ENCODE measurements at regions not wholly inside any gene's neighbourhood (a gene's known extent, or its start where the extent isn't known, plus 50 kb on each side); places are given as distances from the start of the nearest gene placed in this dataset.

DNA sequence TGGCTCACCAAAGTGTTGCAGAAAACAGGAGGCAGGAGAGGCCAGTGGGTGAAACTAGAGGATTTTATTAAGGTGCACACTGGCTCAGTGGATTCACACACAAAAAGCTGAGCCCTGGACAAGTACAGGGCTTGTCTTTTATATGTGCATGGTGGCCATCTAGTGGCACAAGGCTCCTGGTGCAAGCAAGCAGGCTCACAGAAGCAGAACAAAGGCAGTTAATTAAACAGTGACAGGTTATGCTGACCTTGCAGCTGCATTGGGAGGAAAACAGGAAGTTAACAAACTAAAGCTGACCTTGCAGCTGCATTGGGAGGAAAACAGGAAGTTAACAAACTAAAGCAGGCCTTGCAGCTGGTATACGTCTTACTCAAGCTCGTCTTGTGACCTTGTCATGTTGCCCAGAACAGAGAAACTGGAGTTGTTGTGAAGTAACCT lies 65.3 kb upstream of the ZNF681 start:
- TF ChIP-seq KAT7 (CRISPR knock-in tag; IDR thresholded peaks at IDR 0.05; ENCODE audit: borderline replicate concordance), result no peak
- TF ChIP-seq, protein P1, sequence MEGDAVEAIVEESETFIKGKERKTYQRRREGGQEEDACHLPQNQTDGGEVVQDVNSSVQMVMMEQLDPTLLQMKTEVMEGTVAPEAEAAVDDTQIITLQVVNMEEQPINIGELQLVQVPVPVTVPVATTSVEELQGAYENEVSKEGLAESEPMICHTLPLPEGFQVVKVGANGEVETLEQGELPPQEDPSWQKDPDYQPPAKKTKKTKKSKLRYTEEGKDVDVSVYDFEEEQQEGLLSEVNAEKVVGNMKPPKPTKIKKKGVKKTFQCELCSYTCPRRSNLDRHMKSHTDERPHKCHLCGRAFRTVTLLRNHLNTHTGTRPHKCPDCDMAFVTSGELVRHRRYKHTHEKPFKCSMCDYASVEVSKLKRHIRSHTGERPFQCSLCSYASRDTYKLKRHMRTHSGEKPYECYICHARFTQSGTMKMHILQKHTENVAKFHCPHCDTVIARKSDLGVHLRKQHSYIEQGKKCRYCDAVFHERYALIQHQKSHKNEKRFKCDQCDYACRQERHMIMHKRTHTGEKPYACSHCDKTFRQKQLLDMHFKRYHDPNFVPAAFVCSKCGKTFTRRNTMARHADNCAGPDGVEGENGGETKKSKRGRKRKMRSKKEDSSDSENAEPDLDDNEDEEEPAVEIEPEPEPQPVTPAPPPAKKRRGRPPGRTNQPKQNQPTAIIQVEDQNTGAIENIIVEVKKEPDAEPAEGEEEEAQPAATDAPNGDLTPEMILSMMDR (IDR thresholded peaks at IDR 0.05), result peak; percentile 46; the same call in 1 of the 2 replicates
- TF ChIP-seq CREB1 (CRISPR knock-in tag; IDR thresholded peaks at IDR 0.05), result no peak
- TF ChIP-seq, protein P2, sequence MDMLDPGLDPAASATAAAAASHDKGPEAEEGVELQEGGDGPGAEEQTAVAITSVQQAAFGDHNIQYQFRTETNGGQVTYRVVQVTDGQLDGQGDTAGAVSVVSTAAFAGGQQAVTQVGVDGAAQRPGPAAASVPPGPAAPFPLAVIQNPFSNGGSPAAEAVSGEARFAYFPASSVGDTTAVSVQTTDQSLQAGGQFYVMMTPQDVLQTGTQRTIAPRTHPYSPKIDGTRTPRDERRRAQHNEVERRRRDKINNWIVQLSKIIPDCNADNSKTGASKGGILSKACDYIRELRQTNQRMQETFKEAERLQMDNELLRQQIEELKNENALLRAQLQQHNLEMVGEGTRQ (CRISPR knock-in tag; IDR thresholded peaks at IDR 0.05), result no peak
- no peak for TF ChIP-seq TP53 (CRISPR knock-in tag; IDR thresholded peaks at IDR 0.05)
- TF ChIP-seq FOXP1 (CRISPR knock-in tag; IDR thresholded peaks at IDR 0.05; ENCODE audit: borderline replicate concordance), result no peak

Data from WTC11 (cell line).